Activated T-cell treated with anti-CD3 and anti-CD28 coated beads, Interleukin-2, amount 50 U/mL, for 72 hours (primary cell): ENCODE measurements at regions not wholly inside any gene's neighbourhood (a gene's known extent, or its start where the extent isn't known, plus 50 kb on each side); places are given as distances from the start of the nearest gene placed in this dataset.

ENCODE experiments used
- ATAC-seq, 2 donors: fragments of 150-1000 bp; cut with Tn5 transposase; replicated peaks in 1 of 2; 2 replicates each; pipeline ENCODE4 v1.10.0; 2021; ENCODE audit warnings: moderate library complexity in 2 of 2, mild to moderate bottlenecking in 1 of 2
- DNase-seq, 2 donors: peaks; one replicate each; pipeline ENCODE4 v3.0.0; 2021 to 2022; ENCODE audit warnings: mixed read lengths in 1 of 2
- H3K27ac Mint-ChIP-seq: one replicate; pipeline ENCODE4 v1.8.0; 2022; ENCODE audit warnings: mild to moderate bottlenecking, moderate library complexity, mixed read lengths
- H3K27me3 Mint-ChIP-seq: one replicate; pipeline ENCODE4 v1.8.0; 2022; ENCODE audit warnings: low read depth, mixed read lengths
- H3K36me3 Mint-ChIP-seq, 2 donors: one replicate each; pipeline ENCODE4 v1.8.0; 2022; ENCODE audit warnings: mixed read lengths in 2 of 2, mild to moderate bottlenecking in 1 of 2; ENCODE audit not compliant: insufficient read depth in 2 of 2
- H3K4me1 Mint-ChIP-seq: one replicate; pipeline ENCODE4 v1.8.0; 2022; ENCODE audit warnings: low read depth, mixed read lengths
- H3K4me3 Mint-ChIP-seq, 2 donors: one replicate each; pipeline ENCODE4 v1.8.0; 2022; ENCODE audit warnings: mild to moderate bottlenecking in 2 of 2, mixed read lengths in 2 of 2, moderate library complexity in 2 of 2
- H3K9me3 Mint-ChIP-seq, 2 donors: one replicate each; pipeline ENCODE4 v1.8.0; 2022; ENCODE audit warnings: mixed read lengths in 2 of 2

DNA sequence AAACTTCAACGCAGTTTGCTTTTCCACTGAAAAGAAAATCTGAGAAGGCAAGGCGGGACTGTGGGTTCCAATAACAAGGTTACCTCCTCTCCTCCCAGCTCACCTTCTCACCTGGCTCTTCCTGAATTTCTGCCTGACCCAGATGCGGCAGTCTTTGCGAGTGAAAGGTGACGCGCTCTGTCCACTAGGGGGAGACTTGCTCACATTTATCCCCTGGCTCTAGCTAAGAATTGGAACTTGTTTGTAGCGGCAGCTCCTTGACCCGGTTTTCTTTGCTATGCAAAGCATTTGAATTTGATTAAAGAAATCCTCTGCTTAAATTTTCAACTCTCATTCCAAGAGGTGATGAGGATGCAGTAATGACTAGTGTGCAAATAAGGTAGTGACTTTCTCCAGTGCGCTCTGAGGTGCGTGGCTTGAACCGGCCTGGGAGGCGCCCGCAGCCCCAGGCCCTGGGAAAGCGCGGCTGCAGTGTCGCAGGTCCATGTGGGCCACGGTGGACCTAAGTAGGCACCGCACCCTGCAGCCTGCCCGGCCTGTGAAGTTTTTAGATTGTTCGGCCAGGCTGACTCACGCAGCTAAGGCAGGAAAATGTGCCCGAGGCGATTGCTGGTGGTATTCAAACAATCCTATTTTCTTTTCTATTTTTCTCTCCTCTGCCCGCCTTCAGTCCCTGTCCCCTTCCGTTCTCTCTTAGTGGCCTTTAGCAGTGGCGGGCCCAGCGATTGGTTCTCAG, 336.9 kb upstream of the NPSR1 start:
- Mint-ChIP-seq H3K27ac (no peak overlapping the region), H3K4me1 (peaks cover 11% of the 10 kb centered on the region), H3K4me3 (peak overlapping the region; percentile 36 to 48), H3K27me3 (peaks cover 20% of the 10 kb centered on the region), H3K36me3 (no peaks in the 10 kb centered on the region), H3K9me3 (no peaks in the 10 kb centered on the region)
- ATAC-seq (peak; percentile 62 to 64), DNase-seq (peak; percentile 29 to 35)

DNA sequence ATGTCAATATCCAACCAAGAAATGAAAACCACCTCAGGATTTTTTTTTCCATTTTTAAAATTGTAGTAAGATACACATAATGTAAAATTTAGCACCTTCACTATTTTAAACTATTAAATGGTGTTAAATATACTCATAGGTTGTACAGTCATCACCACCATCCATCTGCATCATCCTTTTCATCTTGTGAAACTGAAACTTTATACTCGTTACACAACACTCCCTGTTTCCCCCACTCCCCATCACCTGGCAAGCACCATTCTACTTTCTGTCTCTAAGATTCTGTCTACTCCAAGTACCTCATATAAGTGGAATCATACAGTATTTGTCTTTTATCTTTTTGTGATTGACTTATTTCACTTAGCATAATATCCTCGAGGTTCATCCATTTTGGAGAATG, 335.2 kb upstream of the NPSR1 start:
- DNase-seq (no peak), ATAC-seq (peak; percentile 46 to 55)
- Mint-ChIP-seq H3K4me3 (no peak overlapping the region), H3K4me1 (peaks cover 11% of the 10 kb centered on the region), H3K36me3 (no peaks in the 10 kb centered on the region), H3K27ac (no peak overlapping the region), H3K27me3 (peaks cover 20% of the 10 kb centered on the region), H3K9me3 (no peaks in the 10 kb centered on the region)

DNA sequence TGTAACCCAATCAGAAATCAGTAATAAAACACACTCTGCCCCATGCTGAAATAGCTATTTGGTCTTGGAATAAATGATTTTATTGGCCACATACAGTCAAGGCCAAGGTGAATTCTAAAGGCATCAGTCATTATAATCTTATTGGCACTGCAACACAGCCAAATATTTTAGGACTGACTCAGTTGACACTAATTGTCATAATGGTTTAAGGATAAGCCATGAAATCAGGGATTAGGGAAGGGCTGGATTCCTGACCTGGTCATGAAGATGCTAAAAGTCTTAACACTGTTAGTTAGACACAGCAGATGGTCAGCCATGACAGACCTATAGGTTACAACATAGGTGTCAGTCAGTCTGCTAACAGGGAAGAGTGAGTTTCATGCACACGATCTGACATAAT, 330.3 kb upstream of the NPSR1 start:
- no peaks in the 10 kb centered on the region for H3K36me3 Mint-ChIP-seq
- DNase-seq: no peak
- H3K27me3 Mint-ChIP-seq: no peaks in the 10 kb centered on the region
- H3K4me1 Mint-ChIP-seq: no peaks in the 10 kb centered on the region
- H3K4me3 Mint-ChIP-seq: no peak overlapping the region
- H3K9me3 Mint-ChIP-seq: no peaks in the 10 kb centered on the region
- no peak for ATAC-seq
- no peak overlapping the region for H3K27ac Mint-ChIP-seq

DNA sequence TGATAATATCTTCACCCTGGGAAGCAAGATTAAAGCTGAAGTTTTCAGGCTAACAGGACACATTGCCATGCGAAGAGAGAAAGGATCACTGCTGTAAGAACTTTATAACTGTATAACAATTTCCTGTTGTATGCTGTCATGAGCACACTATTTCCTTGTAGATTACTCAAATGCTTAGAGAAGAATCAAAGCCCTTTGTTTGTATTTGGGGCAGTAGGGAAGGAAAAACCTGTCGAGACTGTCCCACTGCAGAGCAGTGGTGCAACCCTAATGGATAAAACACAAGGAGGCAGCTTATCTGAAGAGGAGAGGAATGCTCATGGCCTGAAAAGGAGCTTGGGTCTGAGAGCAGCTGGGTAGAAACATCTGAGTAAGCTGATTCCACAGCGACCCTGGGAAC, 327.7 kb upstream of the NPSR1 start:
- no peak overlapping the region for H3K4me3 Mint-ChIP-seq
- H3K27me3 Mint-ChIP-seq: no peaks in the 10 kb centered on the region
- no peak for DNase-seq
- peaks cover 3 to 7% of the 10 kb centered on the region in 2 donors for H3K9me3 Mint-ChIP-seq
- no peaks in the 10 kb centered on the region for H3K36me3 Mint-ChIP-seq
- no peak for ATAC-seq
- no peaks in the 10 kb centered on the region for H3K4me1 Mint-ChIP-seq
- H3K27ac Mint-ChIP-seq: no peak overlapping the region

DNA sequence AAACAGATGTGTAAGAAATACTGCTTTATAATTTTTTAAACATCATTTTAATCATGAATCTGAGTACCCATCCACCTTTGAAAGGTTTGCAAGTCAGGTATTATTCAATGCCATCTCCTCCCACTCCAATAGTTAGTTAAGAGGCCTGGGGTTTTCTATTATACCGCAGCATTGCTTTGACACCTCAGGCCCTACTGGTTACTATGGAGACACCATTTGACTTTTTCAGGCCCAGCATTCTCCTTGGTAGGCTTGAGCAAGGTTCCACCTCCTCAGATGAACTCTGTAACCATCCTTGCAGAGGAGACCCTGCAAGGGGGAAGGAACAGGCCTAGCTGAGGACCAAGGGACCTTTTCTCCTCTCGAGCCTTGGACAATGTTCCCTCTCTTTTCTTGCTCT, 326.9 kb upstream of the NPSR1 start:
- no peak for ATAC-seq
- Mint-ChIP-seq H3K4me1 (no peaks in the 10 kb centered on the region), H3K4me3 (no peak overlapping the region), H3K9me3 (peaks cover 3 to 7% of the 10 kb centered on the region in 2 donors), H3K27ac (no peak overlapping the region), H3K36me3 (no peaks in the 10 kb centered on the region), H3K27me3 (no peaks in the 10 kb centered on the region)
- no peak for DNase-seq

DNA sequence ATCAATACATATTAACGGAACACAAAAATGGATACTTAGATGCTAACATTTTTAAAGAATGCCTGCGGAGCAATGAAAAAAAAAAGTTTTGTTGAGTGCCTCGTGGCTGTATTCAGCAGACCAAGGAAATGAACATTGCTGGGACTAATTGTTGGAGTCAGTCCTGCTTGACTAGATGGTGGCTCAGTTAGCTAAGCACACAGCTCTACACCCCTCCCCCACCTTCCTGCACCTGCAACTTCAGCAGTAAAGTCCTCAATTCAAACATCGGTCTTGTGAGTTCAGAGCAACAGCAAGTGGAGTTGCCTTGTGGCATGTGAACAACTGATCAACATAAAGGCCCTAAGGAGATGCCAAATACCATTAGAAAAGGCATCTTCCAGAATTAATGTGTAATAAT, 326.0 kb upstream of the NPSR1 start:
- ATAC-seq: no peak
- no peaks in the 10 kb centered on the region for H3K27me3 Mint-ChIP-seq
- H3K9me3 Mint-ChIP-seq: peaks cover 4 to 7% of the 10 kb centered on the region in 2 donors
- H3K27ac Mint-ChIP-seq: no peak overlapping the region
- H3K4me3 Mint-ChIP-seq: no peak overlapping the region
- H3K4me1 Mint-ChIP-seq: no peaks in the 10 kb centered on the region
- no peak for DNase-seq
- no peaks in the 10 kb centered on the region for H3K36me3 Mint-ChIP-seq

DNA sequence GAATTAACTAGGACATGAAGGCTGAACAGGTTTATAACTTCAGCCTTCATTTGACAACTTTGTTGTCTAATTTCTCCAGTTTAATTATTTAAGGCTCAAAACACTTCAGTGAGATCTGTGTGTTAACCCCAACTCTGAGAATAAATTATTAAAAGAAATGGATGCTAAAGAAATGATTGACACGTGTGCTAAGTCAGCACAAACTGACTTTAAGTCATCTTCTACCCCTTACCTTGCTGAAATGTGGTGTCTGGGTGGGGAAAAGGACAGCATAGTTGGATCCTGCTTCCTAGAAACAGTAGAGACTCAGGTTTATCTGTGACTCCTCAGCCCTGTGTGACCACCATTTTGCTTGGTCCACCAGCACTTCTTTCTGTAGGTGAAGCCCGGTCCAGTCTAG, 324.8 kb upstream of the NPSR1 start:
- Mint-ChIP-seq H3K4me1 (no peaks in the 10 kb centered on the region), H3K36me3 (peaks cover 0 to under 1% of the 10 kb centered on the region in 2 donors), H3K4me3 (no peak overlapping the region), H3K27me3 (no peaks in the 10 kb centered on the region), H3K9me3 (peaks cover 7 to 8% of the 10 kb centered on the region in 2 donors), H3K27ac (no peak overlapping the region)
- no peak for DNase-seq
- no peak for ATAC-seq

DNA sequence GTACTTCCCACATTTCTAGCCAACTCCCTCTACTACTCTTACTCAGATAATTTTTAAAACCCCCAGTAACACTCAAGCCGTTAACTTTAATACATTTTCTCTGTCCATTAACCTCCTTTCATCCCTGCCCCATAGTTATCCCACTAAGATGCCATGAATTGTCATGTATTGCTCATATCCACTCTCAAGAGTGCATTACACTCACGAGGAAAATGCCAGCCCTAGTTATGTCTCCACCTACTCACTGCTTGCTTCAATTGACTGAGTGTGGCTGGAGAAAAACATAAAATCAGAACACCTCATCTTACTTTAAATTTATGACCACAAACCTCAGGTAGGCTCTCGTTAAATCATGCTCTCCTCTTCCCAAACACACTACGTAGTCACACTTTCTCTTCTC, 324.1 kb upstream of the NPSR1 start:
- DNase-seq (no peak), ATAC-seq (no peak)
- Mint-ChIP-seq H3K27ac (no peak overlapping the region), H3K4me1 (no peaks in the 10 kb centered on the region), H3K27me3 (no peaks in the 10 kb centered on the region), H3K4me3 (no peak overlapping the region), H3K36me3 (peaks cover 0 to 2% of the 10 kb centered on the region in 2 donors), H3K9me3 (peaks cover 8 to 10% of the 10 kb centered on the region in 2 donors)

DNA sequence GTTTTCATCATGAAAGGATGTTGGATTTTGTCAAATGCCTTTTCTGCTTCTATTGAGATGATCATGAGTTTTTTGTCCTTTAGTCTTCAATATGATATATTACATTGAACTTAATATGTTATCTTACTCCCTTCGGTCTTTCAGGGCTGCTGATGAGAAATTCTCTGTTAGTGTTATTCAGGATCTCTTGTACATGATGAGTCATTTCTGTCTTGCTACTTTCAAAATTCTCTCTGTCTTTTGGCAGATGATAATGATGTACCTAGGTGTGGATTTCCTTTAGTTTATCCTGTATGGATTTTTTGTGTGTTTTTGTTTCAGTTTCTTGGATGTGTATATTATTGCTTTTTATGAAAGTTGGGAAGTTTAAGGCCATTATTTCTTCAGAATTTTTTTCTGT, 320.9 kb upstream of the NPSR1 start:
- Mint-ChIP-seq H3K4me3 (no peak overlapping the region), H3K36me3 (peaks cover 0 to 2% of the 10 kb centered on the region in 2 donors), H3K27ac (no peak overlapping the region), H3K4me1 (no peaks in the 10 kb centered on the region), H3K9me3 (peaks cover 10% of the 10 kb centered on the region in 2 donors), H3K27me3 (no peaks in the 10 kb centered on the region)
- ATAC-seq (no peak), DNase-seq (no peak)

DNA sequence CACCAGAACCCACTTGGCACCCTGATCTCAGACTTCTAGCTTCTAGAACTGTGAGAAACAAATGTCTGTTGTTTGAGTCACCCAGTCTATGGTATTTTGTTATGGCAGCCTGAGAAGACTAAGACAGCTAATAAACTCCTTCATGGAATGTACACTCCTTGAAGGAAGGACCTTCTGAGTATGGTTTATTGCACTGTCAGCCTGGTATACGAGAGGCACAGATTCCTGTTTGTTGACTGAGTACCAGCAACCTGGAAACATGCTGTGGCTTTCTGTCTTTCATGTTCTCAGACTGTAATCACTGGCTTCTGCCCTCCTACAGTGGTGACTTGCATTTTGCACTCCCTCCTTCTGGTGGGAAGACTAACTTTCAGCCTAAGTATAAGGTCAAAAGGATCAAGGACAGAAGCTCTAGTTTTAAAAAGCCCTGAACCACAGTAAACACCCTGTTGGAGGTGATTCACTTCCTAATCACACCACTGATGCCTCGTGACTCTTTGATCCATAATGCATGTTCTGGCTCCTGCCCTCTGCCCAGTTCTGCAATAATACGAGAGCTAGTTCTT, 319.0 kb upstream of the NPSR1 start:
- H3K4me1 Mint-ChIP-seq: no peaks in the 10 kb centered on the region
- no peak overlapping the region for H3K27ac Mint-ChIP-seq
- H3K27me3 Mint-ChIP-seq: no peaks in the 10 kb centered on the region
- no peak overlapping the region for H3K4me3 Mint-ChIP-seq
- peaks cover 0 to 2% of the 10 kb centered on the region in 2 donors for H3K36me3 Mint-ChIP-seq
- no peak for ATAC-seq
- peaks cover 8 to 10% of the 10 kb centered on the region in 2 donors for H3K9me3 Mint-ChIP-seq
- no peak for DNase-seq

DNA sequence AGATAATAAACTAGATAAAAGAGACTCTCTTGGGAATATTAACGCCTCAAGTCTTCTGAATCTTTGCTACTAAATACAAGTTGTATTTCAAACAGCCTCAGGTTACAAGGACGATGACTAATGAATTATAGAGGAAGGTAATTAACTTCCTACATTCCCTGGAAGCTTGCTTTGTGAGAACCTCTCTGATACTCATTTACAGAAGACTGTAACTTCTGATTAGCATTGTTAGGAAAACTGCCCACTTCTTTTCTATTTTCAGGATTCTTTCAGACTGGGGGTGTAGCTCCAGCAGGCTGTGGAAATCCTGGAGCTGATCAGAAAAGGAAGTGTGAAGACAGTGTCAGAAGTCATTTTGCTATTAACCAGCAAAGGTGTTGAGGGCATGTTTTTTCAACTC, 316.7 kb upstream of the NPSR1 start:
- H3K4me3 Mint-ChIP-seq: no peak overlapping the region
- H3K36me3 Mint-ChIP-seq: peaks cover 0 to 2% of the 10 kb centered on the region in 2 donors
- H3K27ac Mint-ChIP-seq: no peak overlapping the region
- peaks cover 5 to 7% of the 10 kb centered on the region in 2 donors for H3K9me3 Mint-ChIP-seq
- no peaks in the 10 kb centered on the region for H3K4me1 Mint-ChIP-seq
- no peaks in the 10 kb centered on the region for H3K27me3 Mint-ChIP-seq
- ATAC-seq: no peak
- DNase-seq: no peak

DNA sequence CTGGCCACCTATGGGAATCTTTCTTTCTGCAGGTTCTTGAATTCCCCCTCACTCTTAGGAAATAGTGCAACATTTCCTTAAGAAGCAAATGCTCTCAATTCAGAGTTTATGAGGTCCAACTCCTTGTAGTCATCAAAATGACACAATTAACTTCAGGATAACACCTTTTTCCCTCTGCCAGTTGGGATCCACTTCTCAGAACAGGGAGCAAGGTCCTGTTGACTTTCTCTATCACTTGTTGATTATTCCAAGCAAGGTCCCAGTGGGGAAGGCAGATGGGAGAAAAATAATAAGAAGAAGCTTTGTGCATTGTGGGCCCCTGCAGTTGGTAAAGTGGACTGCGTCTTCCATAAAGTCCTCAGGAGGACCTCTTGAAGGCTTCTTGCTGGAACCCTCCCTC, 315.6 kb upstream of the NPSR1 start:
- Mint-ChIP-seq H3K27ac (no peak overlapping the region), H3K9me3 (peaks cover 3 to 5% of the 10 kb centered on the region in 2 donors), H3K36me3 (peaks cover 0 to 2% of the 10 kb centered on the region in 2 donors), H3K4me3 (no peak overlapping the region), H3K27me3 (no peaks in the 10 kb centered on the region), H3K4me1 (no peaks in the 10 kb centered on the region)
- ATAC-seq (no peak), DNase-seq (no peak)

DNA sequence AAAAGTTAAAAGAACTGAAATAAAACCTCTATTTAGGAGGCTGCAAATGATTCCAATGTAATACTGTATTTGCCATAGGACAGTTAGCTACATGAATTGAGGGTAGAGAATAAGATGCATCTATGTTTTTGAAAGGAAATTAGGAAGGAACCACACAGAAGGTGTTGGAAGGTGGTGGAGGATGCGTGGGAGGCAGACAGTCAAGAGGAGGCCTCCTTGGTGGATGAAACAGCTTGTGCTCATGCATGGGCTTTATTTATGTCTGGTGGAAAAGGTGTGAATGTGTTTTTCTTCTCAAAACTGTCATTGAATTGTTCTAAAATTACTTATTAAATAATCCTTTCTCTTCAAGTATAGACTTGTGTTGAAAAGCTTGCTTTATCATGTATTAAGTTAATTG, 314.4 kb upstream of the NPSR1 start:
- Mint-ChIP-seq H3K4me3 (no peak overlapping the region), H3K36me3 (no peaks in the 10 kb centered on the region), H3K4me1 (no peaks in the 10 kb centered on the region), H3K27me3 (no peaks in the 10 kb centered on the region), H3K9me3 (peaks cover 2% of the 10 kb centered on the region in 2 donors), H3K27ac (no peak overlapping the region)
- ATAC-seq (no peak), DNase-seq (no peak)

DNA sequence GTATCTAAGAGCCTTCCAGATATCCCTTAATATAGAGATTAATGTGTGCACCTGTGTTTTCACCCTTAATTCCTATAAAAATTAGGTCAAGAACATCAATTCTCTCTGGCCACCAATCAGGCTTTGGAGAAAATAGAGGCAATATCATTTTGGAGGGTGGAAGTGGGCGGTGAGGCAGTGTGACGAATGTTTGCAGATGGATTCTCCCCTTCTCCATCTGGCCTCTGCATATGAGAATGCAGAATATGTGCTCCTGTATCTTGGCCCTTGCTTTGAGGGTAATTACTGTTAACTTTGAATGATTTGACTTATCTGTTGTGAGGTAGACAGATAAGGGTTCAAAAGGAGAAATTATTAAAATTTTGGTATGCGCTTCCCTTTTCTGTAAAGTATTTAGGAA, 304.0 kb upstream of the NPSR1 start:
- Mint-ChIP-seq H3K27me3 (no peaks in the 10 kb centered on the region), H3K27ac (no peak overlapping the region), H3K36me3 (no peaks in the 10 kb centered on the region), H3K9me3 (peaks cover 4 to 6% of the 10 kb centered on the region in 2 donors), H3K4me3 (no peak overlapping the region), H3K4me1 (no peaks in the 10 kb centered on the region)
- ATAC-seq (no peak), DNase-seq (no peak)
